Activated T-cell treated with anti-CD3 and anti-CD28 coated beads, Interleukin-2, amount 50 U/mL, for 72 hours (primary cell): ENCODE measurements at regions not wholly inside any gene's neighbourhood (a gene's known extent, or its start where the extent isn't known, plus 50 kb on each side); places are given as distances from the start of the nearest gene placed in this dataset.
A peak's percentile ranks its signal among the peaks of the same experiment; 100 is the strongest.

Experiments
- ATAC-seq, 2 donors: fragments of 150-1000 bp; cut with Tn5 transposase; replicated peaks in 1 of 2; 2 replicates each; pipeline ENCODE4 v1.10.0; 2021; ENCODE audit warnings: moderate library complexity in 2 of 2, mild to moderate bottlenecking in 1 of 2
- DNase-seq, 2 donors: peaks; one replicate each; pipeline ENCODE4 v3.0.0; 2021 to 2022; ENCODE audit warnings: mixed read lengths in 1 of 2
- H3K27ac Mint-ChIP-seq: one replicate; pipeline ENCODE4 v1.8.0; 2022; ENCODE audit warnings: mild to moderate bottlenecking, moderate library complexity, mixed read lengths
- H3K27me3 Mint-ChIP-seq: one replicate; pipeline ENCODE4 v1.8.0; 2022; ENCODE audit warnings: low read depth, mixed read lengths
- H3K36me3 Mint-ChIP-seq, 2 donors: one replicate each; pipeline ENCODE4 v1.8.0; 2022; ENCODE audit warnings: mixed read lengths in 2 of 2, mild to moderate bottlenecking in 1 of 2; ENCODE audit not compliant: insufficient read depth in 2 of 2
- H3K4me1 Mint-ChIP-seq: one replicate; pipeline ENCODE4 v1.8.0; 2022; ENCODE audit warnings: low read depth, mixed read lengths
- H3K4me3 Mint-ChIP-seq, 2 donors: one replicate each; pipeline ENCODE4 v1.8.0; 2022; ENCODE audit warnings: mild to moderate bottlenecking in 2 of 2, mixed read lengths in 2 of 2, moderate library complexity in 2 of 2
- H3K9me3 Mint-ChIP-seq, 2 donors: one replicate each; pipeline ENCODE4 v1.8.0; 2022; ENCODE audit warnings: mixed read lengths in 2 of 2

GRCh38 chr2:160907738-160908137 is 252.5 kb upstream of the TANK start:
- ATAC-seq (no peak), DNase-seq (no peak)
- peaks cover 5% of the 10 kb centered on the region for H3K27me3 Mint-ChIP-seq
- no peaks in the 10 kb centered on the region for H3K9me3 Mint-ChIP-seq
- no peak overlapping the region for H3K27ac Mint-ChIP-seq
- H3K36me3 Mint-ChIP-seq: no peaks in the 10 kb centered on the region
- H3K4me1 Mint-ChIP-seq: no peaks in the 10 kb centered on the region
- H3K4me3 Mint-ChIP-seq: no peak overlapping the region

GRCh38 chr2:160908157-160908556 is 252.1 kb upstream of the TANK start:
- no peak for DNase-seq
- Mint-ChIP-seq H3K9me3 (no peaks in the 10 kb centered on the region), H3K4me1 (no peaks in the 10 kb centered on the region), H3K36me3 (no peaks in the 10 kb centered on the region), H3K27ac (no peak overlapping the region), H3K4me3 (no peak overlapping the region), H3K27me3 (peaks cover 5% of the 10 kb centered on the region)
- no peak for ATAC-seq

GRCh38 chr2:160909781-160910242 is 250.4 kb upstream of the TANK start:
- Mint-ChIP-seq H3K27ac (no peak overlapping the region), H3K4me3 (no peak overlapping the region), H3K4me1 (no peaks in the 10 kb centered on the region), H3K36me3 (no peaks in the 10 kb centered on the region), H3K27me3 (peaks cover 5% of the 10 kb centered on the region), H3K9me3 (peaks cover 0 to 3% of the 10 kb centered on the region in 2 donors)
- ATAC-seq: no peak
- no peak for DNase-seq

- peaks cover 0 to 3% of the 10 kb centered on the region in 2 donors for H3K9me3 Mint-ChIP-seq
- no peaks in the 10 kb centered on the region for H3K4me1 Mint-ChIP-seq
- ATAC-seq (no peak), DNase-seq (no peak)
- H3K36me3 Mint-ChIP-seq: no peaks in the 10 kb centered on the region
- H3K4me3 Mint-ChIP-seq: no peak overlapping the region
- H3K27ac Mint-ChIP-seq: no peak overlapping the region
- peaks cover 5% of the 10 kb centered on the region for H3K27me3 Mint-ChIP-seq
These were observed 249.5 kb upstream of the TANK start for GRCh38 chr2:160910681-160911080.

- H3K27me3 Mint-ChIP-seq: peaks cover 5% of the 10 kb centered on the region
- H3K9me3 Mint-ChIP-seq: peaks cover 0 to 3% of the 10 kb centered on the region in 2 donors
- no peak overlapping the region for H3K27ac Mint-ChIP-seq
- H3K4me3 Mint-ChIP-seq: no peak overlapping the region
- no peaks in the 10 kb centered on the region for H3K4me1 Mint-ChIP-seq
- ATAC-seq: no peak
- DNase-seq: no peak
- no peaks in the 10 kb centered on the region for H3K36me3 Mint-ChIP-seq
These were observed 249.0 kb upstream of the TANK start for GRCh38 chr2:160911258-160911657.

- no peak for ATAC-seq
- H3K4me1 Mint-ChIP-seq: no peaks in the 10 kb centered on the region
- H3K27me3 Mint-ChIP-seq: peaks cover 7% of the 10 kb centered on the region
- no peaks in the 10 kb centered on the region for H3K36me3 Mint-ChIP-seq
- H3K9me3 Mint-ChIP-seq: peaks cover 0 to 3% of the 10 kb centered on the region in 2 donors
- no peak overlapping the region for H3K4me3 Mint-ChIP-seq
- DNase-seq: no peak
- no peak overlapping the region for H3K27ac Mint-ChIP-seq
These were observed 248.0 kb upstream of the TANK start for GRCh38 chr2:160912276-160912675.

- DNase-seq: no peak
- peaks cover 7% of the 10 kb centered on the region for H3K27me3 Mint-ChIP-seq
- H3K4me1 Mint-ChIP-seq: no peaks in the 10 kb centered on the region
- H3K9me3 Mint-ChIP-seq: peaks cover 0 to 3% of the 10 kb centered on the region in 2 donors
- no peak overlapping the region for H3K27ac Mint-ChIP-seq
- no peak for ATAC-seq
- no peaks in the 10 kb centered on the region for H3K36me3 Mint-ChIP-seq
- no peak overlapping the region for H3K4me3 Mint-ChIP-seq
These were observed 246.9 kb upstream of the TANK start for GRCh38 chr2:160913323-160913722.

GRCh38 chr2:160914217-160914616 is 246.0 kb upstream of the TANK start:
- H3K4me1 Mint-ChIP-seq: no peaks in the 10 kb centered on the region
- ATAC-seq (no peak), DNase-seq (no peak)
- no peak overlapping the region for H3K4me3 Mint-ChIP-seq
- H3K9me3 Mint-ChIP-seq: peaks cover 0 to 3% of the 10 kb centered on the region in 2 donors
- peaks cover 7% of the 10 kb centered on the region for H3K27me3 Mint-ChIP-seq
- H3K27ac Mint-ChIP-seq: no peak overlapping the region
- H3K36me3 Mint-ChIP-seq: no peaks in the 10 kb centered on the region

GRCh38 chr2:160916300-160916699 is 243.9 kb upstream of the TANK start:
- Mint-ChIP-seq H3K4me3 (no peak overlapping the region), H3K27me3 (peaks cover 7% of the 10 kb centered on the region), H3K4me1 (no peaks in the 10 kb centered on the region), H3K9me3 (peaks cover 0 to 3% of the 10 kb centered on the region in 2 donors), H3K27ac (no peak overlapping the region), H3K36me3 (no peaks in the 10 kb centered on the region)
- DNase-seq (no peak), ATAC-seq (no peak)

GRCh38 chr2:160917850-160918249 is 242.4 kb upstream of the TANK start:
- peaks cover 7% of the 10 kb centered on the region for H3K27me3 Mint-ChIP-seq
- H3K4me3 Mint-ChIP-seq: no peak overlapping the region
- peaks cover 0 to 3% of the 10 kb centered on the region in 2 donors for H3K9me3 Mint-ChIP-seq
- no peaks in the 10 kb centered on the region for H3K4me1 Mint-ChIP-seq
- DNase-seq: no peak
- no peak overlapping the region for H3K27ac Mint-ChIP-seq
- H3K36me3 Mint-ChIP-seq: no peaks in the 10 kb centered on the region
- ATAC-seq: no peak

- DNase-seq (no peak), ATAC-seq (no peak)
- no peaks in the 10 kb centered on the region for H3K36me3 Mint-ChIP-seq
- H3K4me3 Mint-ChIP-seq: no peak overlapping the region
- no peaks in the 10 kb centered on the region for H3K4me1 Mint-ChIP-seq
- peaks cover 0 to 3% of the 10 kb centered on the region in 2 donors for H3K9me3 Mint-ChIP-seq
- no peak overlapping the region for H3K27ac Mint-ChIP-seq
- H3K27me3 Mint-ChIP-seq: peaks cover 7% of the 10 kb centered on the region
These were observed 242.0 kb upstream of the TANK start for GRCh38 chr2:160918258-160918657.

GRCh38 chr2:160918906-160919503 is 241.2 kb upstream of the TANK start:
- H3K36me3 Mint-ChIP-seq: no peaks in the 10 kb centered on the region

GRCh38 chr2:160920061-160920460 is 240.2 kb upstream of the TANK start:
- Mint-ChIP-seq H3K36me3 (no peaks in the 10 kb centered on the region), H3K4me1 (no peaks in the 10 kb centered on the region), H3K4me3 (no peak overlapping the region), H3K27me3 (peaks cover 7% of the 10 kb centered on the region), H3K9me3 (no peaks in the 10 kb centered on the region), H3K27ac (no peak overlapping the region)
- ATAC-seq: no peak
- DNase-seq: no peak

More at GRCh38 chr2:160918906-160919503, 241.2 kb upstream of the TANK start:
- no peak overlapping the region for H3K4me3 Mint-ChIP-seq
- peak; percentile 18 to 41 for DNase-seq
- no peaks in the 10 kb centered on the region for H3K4me1 Mint-ChIP-seq
- peaks cover 7% of the 10 kb centered on the region for H3K27me3 Mint-ChIP-seq
- H3K27ac Mint-ChIP-seq: no peak overlapping the region
- peak in 1 of 2 donors; percentile 33 for ATAC-seq
- peaks cover 0 to 3% of the 10 kb centered on the region in 2 donors for H3K9me3 Mint-ChIP-seq

GRCh38 chr2:160920791-160921303 is 239.4 kb upstream of the TANK start:
- no peak for ATAC-seq
- Mint-ChIP-seq H3K4me3 (no peak overlapping the region), H3K36me3 (no peaks in the 10 kb centered on the region), H3K27me3 (peaks cover 7% of the 10 kb centered on the region), H3K27ac (no peak overlapping the region), H3K9me3 (no peaks in the 10 kb centered on the region), H3K4me1 (no peaks in the 10 kb centered on the region)
- DNase-seq: no peak
